DMS114 treated with DMSO at 0.1 percent for 48 hours (cell line): ENCODE measurements at regions not wholly inside any gene's neighbourhood (a gene's known extent, or its start where the extent isn't known, plus 50 kb on each side); places are given as distances from the start of the nearest gene placed in this dataset.
"Not testable (repeated sequence)": the region's sequence is repeated elsewhere in the genome, so short reads cannot be mapped to it uniquely, and the experiment has no call there.

Source experiments
- DNase-seq: peaks from one replicate; lab custom pipeline; 2025; ENCODE audit not compliant: unreplicated experiment; lab: John Stamatoyannopoulos, UW

DNA sequence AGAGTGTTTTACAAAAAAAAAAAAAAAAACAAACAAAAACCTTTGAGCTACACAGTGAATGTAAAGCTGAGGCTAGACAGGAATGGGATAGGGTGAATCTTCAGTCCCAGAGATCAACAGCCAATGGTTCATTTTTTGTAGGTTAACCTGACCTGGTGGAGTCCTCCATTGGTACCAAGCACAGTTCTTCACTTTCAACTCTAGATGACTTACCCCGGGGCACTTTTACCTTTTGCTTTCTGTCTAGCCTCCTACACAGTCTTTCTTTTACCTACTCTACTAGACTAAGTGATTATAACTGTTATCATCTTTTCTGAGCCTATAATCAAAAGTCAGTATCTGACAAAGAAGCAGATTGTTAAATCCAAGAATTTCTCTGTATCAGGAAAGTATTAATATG, 50.9 kb downstream of the ANXA2R start:
- DNase-seq: no peak

DNA sequence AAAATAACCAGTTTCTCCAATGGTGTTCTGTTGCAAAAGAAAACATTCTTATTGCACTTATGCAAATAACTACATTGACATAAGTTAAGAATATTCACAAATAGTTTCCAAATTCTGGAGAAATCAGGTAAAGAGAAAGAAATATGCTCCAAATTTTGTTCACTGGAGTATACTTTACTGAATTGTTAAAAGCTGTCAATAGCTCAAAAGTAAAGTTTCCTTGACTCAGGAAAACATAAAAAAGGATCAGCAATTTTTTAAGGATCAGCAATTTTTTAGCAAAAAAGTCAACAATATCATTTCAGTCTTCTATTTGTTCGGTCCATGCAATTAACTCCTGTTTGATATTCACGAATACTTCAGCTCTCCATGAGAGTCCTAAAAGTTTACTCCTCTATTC, 51.6 kb downstream of the ANXA2R start:
- no peak for DNase-seq

DNA sequence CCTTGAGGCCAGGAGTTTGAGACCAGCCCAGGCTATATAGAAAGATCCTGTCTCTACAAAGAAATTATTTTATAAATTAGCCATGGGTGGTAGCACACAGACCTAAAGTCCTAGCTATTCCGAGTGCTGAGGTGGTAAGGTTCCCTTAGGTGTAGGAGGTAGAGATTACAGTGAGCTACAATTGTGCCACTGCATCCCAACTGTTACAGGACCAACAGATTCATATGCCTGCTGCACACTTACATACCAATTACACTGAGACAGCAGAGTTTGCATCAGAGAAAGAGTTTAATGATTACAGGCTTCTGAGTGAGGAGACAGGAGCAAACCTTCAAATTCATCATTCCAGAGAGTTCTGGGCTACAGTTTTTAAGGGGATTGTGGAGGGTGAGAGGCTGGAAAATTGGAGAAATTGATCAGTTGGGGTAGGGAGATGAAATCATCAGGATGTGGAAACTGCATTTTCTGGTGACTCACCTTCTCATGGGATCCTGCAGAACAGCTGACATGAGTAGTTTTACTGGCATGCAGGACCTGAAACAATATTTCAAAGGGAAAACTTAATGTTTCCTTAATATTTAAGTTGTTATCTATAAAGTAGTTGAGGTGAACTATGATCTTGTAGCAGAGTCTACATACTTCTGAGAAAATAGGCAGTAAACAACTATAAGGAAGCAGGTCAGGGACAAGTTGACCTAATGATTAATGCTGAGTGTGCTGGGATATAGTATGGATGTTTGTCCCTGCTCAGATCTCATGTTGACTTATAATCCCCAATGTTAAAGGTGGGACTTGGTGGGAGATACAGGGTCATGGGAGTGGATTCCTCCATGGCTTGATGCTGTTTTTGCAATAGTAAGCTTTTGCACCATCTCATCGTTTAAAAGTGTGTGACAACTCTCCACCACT, 54.7 kb downstream of the ANXA2R start:
- DNase-seq: no peak

DNA sequence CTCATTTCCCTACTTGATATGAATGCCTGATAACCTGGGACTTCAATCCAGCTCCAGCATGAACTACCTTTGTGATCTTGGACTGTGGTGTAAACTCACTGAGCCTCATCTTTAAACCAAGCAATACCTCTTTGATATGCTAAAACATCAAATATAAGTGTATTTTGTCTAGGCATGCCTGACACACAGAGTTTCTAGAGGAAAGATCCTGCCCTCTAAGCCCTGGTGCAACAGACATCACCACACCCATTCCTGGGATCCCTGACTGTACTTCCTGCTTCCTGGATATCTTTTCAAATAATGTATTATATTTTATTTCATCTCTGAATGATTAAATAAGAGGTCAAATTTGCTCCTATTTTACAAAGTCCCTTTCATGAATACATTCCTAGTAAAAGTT, 55.8 kb downstream of the ANXA2R start:
- no peak for DNase-seq

DNA sequence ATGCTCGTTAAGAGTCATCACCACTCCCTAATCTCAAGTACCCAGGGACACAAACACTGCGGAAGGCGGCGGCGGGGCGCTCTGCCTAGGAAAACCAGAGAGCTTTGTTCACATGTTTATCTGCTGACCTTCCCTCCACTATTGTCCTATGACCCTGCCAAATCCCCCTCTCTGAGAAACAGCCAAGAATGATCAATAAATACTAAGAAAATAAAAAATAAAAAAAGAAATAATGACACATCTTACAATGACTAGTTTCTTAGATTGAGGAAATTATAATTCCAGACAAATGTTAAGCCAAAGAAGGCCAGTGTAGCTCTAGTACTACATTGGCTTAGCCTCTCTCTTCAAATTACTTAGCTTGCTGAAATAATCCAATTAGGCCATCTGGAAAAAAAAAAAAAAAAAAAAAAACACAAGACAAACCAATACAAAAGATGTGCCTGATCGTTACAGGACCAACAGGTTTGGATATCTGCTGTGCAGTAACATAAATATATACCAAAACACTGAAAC, 58.0 kb downstream of the ANXA2R start:
- DNase-seq: no peak

DNA sequence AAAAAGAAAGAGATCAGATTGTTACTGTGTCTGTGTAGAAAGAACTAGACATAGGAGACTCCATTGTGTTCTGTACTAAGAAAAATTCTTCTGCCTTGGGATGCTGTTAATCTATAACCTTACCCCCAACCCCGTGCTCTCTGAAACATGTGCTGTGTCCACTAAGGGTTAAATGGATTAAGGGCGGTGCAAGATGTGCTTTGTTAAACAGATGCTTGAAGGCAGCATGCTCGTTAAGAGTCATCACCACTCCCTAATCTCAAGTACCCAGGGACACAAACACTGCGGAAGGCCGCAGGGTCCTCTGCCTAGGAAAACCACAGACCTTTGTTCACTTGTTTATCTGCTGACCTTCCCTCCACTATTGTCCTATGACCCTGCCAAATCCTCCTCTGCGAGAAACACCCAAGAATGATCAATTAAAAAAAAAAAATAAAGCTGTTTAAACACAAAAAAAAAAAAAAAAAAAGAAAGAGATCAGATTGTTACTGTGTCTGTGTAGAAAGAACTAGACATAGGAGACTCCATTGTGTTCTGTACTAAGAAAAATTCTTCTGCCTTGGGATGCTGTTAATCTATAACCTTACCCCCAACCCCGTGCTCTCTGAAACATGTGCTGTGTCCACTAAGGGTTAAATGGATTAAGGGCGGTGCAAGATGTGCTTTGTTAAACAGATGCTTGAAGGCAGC, 58.6 kb downstream of the ANXA2R start:
- not testable (repeated sequence) for DNase-seq

DNA sequence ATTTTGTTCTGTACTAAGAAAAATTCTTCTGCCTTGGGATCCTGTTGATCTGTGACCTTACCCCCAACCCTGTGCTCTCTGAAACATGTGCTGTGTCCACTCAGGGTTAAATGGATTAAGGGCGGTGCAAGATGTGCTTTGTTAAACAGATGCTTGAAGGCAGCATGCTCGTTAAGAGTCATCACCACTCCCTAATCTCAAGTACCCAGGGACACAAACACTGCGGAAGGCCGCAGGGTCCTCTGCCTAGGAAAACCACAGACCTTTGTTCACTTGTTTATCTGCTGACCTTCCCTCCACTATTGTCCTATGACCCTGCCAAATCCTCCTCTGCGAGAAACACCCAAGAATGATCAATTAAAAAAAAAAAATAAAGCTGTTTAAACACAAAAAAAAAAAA, 59.1 kb downstream of the ANXA2R start:
- not testable (repeated sequence) for DNase-seq

DNA sequence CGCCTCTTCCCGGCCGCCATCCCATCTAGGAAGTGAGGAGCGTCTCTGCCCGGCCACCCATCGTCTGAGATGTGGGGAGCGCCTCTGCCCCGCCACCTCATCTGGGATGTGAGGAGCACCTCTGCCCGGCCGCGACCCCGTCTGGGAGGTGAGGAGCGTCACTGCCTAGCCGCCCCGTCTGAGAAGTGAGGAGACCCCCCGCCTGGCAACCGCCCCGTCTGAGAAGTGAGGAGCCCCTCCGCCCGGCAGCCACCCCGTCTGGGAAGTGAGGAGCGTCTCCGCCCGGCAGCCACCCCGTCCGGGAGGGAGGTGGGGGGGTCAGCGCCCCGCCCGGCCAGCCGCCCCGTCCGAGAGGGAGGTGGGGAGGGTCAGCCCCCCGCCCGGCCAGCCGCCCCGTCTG, 59.7 kb downstream of the ANXA2R start:
- not testable (repeated sequence) for DNase-seq

DNA sequence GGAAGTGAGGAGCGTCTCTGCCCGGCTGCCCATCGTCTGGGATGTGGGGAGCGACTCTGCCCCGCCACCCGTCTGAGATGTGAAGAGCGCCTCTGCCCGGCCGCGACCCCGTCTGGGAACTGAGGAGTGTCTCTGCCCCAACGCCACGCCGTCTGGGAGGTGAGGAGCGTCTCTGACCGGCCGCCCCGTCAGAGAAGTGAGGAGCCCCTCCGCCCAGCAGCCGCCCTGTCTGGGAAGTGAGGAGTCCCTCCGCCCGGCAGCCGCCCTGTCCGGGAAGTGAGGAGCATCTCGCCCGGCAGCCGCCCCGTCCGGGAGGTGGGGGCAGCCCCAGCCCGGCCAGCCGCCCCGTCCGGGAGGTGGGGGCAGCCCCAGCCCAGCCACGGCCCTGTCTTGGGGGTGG, 60.9 kb downstream of the ANXA2R start:
- DNase-seq: not testable (repeated sequence)

DNA sequence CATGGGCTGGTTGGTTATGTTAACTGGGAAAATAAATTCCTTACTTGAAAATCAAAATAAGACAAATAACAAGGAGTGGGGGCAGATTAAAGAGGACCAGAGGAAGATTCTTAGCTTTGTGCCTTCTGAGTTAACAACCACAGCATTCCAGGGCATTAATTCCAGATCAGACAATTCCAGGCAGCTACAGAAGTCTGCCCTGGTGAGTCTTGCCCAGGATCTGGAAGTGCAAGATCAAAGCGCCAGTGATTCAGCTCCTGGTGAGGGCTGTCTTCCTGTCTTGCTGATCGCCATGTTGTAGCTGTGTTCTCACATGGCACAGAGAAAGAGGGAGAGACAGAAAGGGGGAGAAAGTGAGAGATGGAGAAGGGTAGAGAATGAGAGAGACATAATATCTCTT, 65.6 kb downstream of the ANXA2R start:
- DNase-seq: no peak

DNA sequence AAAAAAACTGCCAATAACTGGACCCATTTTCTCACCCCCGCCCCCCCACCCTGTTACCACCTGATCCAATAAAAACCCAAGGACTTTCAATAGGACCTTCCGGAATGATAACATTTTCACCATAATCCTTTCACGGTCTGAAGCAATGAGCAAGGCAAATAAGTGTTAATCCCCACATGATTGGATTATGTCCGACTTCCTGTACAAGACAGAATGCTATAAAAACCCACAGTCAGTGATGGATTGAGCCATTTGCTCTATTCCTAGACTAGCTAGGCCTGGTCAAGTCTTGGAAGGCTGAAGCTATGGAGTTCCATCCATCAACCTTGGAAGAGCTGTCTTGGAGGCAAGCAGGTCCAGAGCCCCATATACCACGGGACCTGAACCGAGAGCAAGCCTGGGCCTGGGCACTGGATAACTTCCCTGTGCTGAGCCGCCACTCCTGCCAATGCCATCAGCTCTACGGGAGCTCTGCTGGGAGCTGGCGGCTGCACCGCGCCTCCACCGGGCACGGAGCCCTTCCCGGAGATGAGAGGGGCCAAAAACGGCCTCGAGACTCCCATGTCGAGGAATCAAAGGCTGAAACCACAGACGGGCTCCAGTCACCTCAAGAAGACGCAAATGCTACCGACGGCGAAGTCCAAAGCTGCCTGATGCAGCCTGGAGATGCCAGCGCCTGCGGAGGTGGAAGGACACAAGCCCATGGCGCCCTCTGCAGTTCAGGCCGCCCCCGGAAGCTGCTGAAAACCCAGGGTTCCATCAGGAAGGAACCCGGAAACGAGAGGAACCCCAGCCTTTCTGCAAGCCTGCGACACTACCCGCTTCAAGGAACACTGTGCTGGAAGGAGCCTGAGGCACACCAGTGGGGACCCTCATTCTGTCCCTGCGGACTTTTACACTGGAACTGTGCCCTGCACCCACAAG, 69.2 kb downstream of the ANXA2R start:
- DNase-seq: no peak

DNA sequence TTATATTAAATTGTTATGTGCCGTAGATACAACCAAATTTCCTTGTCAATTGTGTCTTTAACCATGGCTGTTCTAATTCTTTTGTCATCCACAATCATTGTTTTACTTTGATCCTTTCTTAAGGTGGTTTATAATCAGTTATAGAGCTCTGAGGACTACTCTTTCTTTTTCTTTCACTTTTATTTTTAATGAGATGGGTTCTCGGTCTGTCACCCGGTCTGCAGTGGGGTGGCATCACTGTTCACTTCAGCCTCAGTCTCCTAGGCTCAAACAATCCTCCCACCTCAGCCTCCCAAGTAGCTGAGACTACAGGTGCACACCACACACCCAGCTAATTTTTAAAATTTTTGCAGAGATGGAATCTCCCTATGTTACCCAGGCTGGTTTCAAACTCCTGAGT, 74.2 kb downstream of the ANXA2R start:
- no peak for DNase-seq

DNA sequence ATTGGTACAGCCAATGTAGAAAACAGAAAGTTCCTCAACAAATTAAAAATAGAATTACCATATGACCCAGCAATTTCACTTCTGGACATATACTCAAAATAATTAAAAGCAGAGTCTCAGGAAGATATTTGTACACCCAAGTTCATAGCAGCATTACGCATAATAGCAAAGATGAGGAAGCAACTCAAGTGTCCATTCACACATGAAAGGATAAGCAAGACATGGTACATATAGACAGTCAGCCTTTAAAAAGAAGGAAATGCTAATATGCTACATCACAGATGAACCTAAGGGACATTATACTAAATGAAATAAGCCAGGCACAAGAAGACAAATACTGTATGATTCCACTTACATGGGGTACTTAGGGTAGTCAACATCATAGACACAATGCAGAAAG, 76.7 kb downstream of the ANXA2R start:
- DNase-seq: no peak

DNA sequence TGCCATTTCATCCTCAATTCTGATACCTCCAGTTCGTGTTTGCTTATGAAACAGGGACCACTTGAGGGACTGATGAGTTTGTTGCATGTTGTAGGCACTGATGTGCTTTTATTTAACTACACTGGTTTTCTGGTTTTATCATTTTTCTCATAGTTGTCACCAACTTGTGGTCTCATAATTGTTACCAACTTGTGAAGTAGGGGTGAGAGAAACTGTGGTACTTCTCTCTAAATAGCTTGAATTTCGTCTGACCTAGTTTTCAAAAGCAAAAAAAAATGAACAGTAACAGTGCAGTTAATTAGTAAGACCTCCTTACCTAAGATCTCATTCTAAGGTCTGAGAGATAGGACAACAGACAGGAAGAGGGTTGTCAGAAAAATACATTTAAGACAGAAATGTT, 78.0 kb downstream of the ANXA2R start:
- DNase-seq: no peak

DNA sequence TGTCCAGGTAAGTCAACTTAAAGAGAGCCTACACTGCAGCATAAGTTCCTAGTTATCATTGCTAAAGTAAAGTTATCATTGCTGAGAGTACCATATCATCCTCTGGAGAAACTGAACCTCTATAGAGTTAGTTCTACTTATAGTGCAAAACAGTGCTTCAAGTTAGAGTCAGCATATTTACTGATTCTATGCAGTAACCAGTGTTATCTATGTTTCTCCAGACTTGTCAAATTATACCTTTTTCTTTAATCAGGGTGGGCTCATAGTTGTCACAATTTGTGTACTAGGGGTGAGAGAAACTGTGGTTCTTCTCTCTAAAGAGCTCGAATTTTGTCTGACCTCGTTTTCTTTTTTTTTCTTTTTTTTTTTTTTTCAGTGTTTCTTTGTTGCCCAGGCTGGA, 79.6 kb downstream of the ANXA2R start:
- no peak for DNase-seq

DNA sequence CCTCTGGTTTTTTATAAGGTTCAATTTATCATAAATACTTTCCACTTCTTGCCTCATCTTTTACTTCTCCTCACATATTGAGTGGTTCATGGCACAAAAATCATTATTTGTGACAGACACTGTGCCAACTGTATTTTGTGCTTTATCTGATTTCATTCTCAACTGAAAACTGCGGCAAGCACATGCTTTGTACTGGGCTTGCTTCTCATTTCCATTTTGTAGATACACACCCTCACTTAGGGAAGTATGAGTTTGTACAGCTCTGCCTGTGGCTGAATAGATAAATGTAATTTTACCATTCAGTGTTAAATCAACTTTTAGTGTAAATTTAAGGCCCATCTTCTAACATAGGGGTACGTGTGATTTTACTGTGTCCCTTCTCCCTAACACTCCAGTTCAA, 83.6 kb downstream of the ANXA2R start:
- DNase-seq: no peak

DNA sequence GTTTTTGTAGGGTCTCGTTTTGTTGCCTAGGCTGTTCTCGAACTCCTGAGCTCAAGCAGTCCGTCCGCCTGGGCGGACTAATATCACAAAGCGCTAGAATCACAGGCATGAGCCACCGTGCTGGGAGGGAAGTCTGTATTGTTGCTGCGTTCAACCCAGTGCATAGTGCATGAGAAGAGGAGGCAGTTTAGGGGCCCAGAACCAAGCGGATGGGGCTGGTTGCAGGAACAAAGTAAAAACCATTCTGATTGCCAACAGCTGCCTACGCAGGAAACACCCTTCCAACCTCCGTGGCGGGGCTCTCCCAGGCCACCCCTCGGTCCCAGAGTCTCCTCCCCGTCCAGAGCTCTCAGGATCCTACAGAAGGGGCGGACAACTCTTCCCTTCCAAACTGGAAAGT, 87.1 kb downstream of the ANXA2R start:
- no peak for DNase-seq

DNA sequence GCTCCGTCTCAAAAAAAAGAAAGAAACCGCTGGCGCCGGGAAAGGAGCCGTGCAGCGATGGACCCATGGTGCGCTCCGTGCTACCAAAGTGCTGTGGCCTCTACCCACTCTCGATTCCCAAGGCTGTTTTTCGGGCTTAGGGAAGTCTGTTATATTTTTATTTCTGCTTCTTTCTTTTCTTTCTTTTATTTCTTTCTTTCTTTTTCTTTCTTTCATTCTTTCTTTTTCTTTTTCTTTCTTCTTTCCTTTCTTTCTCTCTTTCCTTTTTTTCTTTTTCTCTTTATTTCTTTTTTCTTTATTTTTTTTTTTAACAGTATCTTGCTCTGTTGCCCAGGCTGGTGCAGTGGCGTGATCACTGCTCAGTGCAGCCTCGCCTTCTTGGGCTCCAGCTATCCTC, 87.5 kb downstream of the ANXA2R start:
- DNase-seq: no peak

DNA sequence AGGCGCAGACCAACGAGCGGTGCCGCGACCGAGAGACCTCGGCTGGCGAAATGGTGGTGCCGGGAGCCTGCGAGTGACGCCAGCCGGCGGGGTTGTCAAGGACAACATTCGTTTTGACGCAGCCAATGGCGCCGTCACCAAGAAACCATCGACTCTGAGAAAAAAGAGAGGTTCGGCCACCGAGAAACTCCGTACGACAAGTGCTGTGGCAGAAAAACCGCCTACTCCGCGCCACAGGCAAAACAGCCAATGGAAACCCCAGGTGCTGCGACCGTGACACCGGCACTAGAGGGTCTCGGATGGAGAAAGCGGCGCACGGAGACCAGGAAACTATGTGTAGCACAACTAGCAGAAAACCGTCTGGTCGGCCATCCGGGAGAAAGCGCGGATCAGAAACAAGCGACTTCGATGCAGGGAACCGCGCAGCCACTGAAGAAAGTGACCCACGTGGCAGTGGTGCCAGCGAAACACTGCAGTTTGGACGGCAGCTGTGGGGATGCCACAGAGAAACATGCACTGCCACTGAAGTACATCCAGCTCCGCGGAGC, 88.8 kb downstream of the ANXA2R start:
- peak; percentile 62 for DNase-seq

DNA sequence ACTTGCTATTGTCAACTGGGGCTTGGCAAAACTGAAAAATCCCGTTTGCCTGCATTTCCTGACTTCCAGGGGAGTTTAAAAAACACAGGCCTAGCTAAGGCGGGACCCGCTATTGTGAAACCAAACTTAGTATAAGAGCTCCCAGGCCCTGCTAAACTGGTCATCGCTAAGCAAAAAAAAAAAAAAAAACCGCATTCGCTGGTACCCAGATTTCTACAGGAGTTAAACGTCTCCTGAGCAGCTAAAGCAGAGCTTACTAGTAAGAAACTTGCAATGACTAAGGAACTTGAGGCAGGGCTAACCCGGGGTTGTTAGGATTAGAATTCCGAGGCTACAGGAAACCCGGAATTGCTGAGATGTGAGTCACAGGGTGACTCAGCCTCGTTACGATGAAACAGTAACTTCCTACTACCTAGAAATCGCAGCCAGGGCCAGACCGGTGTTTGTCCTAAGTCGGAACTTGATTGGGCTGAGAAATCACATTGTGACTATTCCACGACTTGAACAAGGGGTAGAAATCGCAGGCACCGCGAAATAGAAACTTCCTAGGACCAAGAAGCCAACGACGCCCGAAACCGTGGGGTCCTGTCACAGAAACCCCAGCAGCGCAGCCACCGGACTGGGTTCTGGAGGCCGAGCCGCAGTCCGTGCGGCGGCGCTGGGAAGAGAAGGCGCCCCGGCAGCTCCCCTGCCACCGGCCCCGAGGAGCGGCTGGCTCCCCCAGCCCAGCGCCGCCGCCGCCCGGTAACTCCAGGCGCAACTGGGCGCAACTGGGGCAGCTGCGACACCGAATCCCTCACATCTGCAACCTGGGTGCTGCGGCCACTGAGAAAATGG, 89.4 kb downstream of the ANXA2R start:
- peak; percentile 52 for DNase-seq
